NCI-H2171 treated with DMSO at 0.1 percent for 48 hours (cell line): ENCODE measurements at regions not wholly inside any gene's neighbourhood (a gene's known extent, or its start where the extent isn't known, plus 50 kb on each side); places are given as distances from the start of the nearest gene placed in this dataset.
A peak's percentile ranks its signal among the peaks of the same experiment; 100 is the strongest.
"Not testable (repeated sequence)": the region's sequence is repeated elsewhere in the genome, so short reads cannot be mapped to it uniquely, and the experiment has no call there.

Experiments used
- DNase-seq: peaks from one replicate; lab custom pipeline; 2025; lab: John Stamatoyannopoulos, UW

DNA sequence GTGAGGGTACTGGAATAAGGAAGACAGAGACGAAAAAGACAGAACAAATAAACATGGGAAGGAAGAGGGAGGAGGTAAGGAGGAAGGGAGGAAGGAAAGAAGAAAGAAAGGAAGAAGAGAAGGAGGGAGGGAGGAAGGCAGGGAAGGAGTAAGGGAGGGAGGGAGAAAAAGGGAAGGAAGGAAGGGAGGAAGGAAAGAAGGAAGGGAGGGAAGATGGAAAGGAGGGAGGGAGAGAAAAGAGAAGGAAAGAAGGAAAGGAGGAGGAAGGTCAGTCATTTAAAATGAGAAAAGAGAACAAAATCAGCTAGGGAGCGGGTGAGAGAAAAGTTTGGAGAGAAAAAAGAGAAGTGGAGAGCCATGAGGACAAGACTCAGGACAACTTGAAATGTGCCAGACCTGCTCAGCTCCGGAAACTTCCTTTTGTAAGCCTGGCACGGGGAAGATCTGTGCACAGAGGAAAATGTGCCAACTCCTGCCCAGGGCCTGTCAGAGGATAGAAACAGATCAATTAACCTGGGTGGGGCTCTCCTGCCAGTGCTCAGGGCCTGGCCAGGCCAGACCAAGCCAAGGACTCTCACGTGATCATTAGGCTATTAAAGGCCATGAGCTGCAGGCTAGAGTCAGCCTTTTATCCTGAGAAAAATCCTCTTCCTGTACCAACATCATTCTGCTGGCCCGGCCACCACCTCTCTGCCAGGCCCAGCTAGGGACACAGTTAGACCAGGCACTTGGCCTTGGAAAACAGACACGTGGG, 50.1 kb upstream of the BCL6 start:
- DNase-seq, result no peak

DNA sequence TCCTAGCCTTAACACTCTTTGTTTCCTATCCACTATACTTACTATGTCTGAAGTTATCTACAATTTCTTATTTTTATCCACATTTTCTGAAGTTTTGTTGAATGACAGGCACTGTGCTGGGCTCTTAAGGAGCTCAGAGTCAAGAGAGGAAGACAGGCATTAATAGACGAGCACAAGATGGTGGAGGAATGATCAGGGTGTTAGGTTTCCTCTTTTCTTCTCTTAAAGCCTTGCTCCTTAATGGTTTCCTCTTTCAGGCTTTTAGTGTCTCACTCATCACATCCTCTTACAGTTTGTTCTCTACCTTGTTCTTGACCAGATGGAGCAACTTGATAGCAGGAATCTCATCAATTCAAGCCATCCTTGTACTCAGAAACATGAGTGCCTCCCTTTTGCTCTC, 52.9 kb upstream of the BCL6 start:
- DNase-seq, result peak; percentile 3

- peak; percentile 8 for DNase-seq
These were observed 53.6 kb upstream of the BCL6 start for GRCh38 chr3:187798531-187799530.

- no peak for DNase-seq
These were observed 54.8 kb upstream of the BCL6 start for GRCh38 chr3:187799942-187800641.

- no peak for DNase-seq
These were observed 55.9 kb upstream of the BCL6 start for GRCh38 chr3:187801152-187801551.

GRCh38 chr3:187802203-187802927, 57.1 kb upstream of the BCL6 start:
- no peak for DNase-seq

DNA sequence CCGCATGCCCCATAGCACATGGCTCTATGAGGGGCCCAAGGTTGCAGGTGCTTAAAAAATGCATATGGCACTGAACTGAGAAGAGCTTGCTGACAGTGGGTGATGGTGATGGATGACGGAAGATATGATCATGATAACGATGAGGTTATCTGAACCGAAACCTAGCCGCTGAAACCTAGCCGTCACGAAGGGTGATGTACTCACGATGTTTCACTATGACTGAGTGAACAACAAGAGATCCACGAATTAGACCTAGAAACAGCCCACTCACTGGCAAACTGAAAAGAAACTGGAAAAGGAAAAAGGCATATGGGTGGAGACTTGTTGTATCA, 57.6 kb upstream of the BCL6 start:
- no peak for DNase-seq

GRCh38 chr3:187804120-187804744, 59.0 kb upstream of the BCL6 start:
- DNase-seq, result no peak

- no peak for DNase-seq
These were observed 59.5 kb upstream of the BCL6 start for GRCh38 chr3:187804745-187805121.

- no peak for DNase-seq
These were observed 60.5 kb upstream of the BCL6 start for GRCh38 chr3:187805774-187806173.

DNA sequence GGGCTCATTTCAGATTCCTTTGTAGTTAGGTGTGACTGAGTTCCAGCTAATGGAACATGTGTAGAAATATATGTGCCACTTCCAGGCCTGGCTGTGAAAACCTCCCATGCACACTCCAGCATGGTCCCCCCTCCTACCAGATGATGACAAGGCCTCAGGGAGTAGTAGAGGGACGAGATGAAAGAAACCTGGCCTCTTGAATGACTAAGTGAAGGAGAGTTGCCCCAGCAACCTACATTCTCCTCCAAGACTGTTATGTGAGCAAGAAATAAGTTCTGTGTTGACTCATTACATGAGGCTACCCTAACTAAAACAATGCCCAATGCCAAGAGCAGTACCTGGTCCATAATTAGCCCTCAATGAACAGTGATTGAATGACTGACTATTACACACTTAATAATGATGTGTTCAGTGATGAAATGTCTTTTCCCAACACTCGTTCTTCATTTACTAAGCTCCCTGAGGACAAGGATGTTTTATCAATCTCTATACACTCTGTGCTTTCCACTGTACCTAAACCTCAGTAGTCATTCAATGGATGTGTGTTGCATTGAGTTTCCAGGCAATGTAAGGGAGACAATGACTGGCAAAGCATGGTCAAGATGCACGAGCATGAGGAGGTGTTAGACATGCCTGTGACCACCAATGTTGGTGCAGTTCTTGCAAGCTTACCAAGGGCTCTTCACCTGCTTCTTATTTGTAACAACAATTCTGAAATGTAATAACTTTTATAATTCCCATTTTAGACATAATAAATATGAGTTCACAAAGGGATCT, 62.0 kb upstream of the BCL6 start:
- DNase-seq, result no peak

- DNase-seq, result no peak
These were observed 63.2 kb upstream of the BCL6 start for GRCh38 chr3:187808527-187808895.

GRCh38 chr3:187809612-187809991, 64.3 kb upstream of the BCL6 start:
- DNase-seq, result no peak

DNA sequence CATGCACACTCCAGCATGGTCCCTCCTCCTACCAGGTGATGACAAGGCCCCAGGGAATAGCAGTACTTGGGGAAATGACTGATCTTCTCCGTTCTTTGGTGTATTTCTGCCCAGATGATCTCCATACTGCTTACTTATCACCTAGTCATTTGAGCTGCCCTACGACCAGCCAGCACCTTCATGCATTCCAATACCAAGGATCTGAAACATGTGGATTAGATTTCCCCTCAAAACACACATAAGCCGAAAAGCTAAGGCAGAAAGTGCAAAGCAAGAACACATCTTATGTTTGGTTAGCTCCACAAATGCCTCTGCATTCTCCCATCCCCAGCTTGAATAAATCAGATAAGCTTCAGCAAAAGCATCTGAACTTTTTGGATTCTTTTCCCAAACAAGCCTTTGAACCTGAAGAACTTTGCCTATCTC, 64.8 kb upstream of the BCL6 start:
- DNase-seq, result no peak

DNA sequence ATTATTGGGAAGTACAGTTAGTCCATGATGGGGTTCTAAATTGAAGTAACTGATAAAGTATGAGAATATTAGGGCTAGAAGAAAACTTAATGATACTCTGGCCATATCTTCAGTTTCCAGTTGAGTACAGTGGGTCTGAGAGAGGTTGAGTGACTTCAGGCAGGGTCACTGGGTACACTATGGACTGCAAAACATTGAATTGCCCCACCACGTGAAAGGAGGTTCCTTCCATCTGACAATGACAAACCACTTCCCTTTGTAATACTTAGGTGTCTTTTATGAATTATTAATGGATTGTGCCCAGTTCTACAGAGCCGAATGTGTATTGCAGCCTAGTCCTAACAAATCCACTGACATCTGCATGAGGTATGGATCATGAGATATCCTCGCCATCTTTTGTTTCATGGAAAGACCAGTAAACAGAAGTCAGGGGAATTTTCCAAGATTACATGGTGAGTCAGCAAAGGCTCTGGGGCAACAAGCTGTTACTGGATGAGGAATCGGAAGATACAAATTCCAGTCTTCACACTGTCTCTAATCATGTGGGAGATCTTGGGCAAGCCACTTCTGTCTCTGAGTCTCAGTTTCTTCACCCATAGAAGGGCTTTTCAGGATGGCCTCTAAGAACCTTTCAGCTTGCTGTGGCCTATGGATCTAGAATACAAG, 66.5 kb upstream of the BCL6 start:
- DNase-seq, result no peak

DNA sequence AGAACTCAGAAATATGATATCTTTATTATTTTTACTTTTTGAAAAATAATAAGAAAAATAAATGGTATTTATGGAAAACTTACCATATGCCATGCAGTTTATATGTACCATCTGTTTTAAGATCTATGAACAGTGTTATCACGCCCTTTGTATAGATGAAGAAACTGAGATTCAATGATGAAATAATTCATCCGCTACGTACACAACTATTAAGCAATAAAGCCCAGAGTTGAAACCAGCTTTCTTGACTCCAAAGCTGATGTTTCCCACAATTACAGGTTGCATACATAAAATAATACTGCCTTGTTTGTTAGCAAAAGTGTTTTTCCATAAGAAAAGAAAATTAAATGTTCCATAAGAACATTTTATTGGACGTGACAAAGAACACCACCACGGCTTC, 67.2 kb upstream of the BCL6 start:
- no peak for DNase-seq

DNA sequence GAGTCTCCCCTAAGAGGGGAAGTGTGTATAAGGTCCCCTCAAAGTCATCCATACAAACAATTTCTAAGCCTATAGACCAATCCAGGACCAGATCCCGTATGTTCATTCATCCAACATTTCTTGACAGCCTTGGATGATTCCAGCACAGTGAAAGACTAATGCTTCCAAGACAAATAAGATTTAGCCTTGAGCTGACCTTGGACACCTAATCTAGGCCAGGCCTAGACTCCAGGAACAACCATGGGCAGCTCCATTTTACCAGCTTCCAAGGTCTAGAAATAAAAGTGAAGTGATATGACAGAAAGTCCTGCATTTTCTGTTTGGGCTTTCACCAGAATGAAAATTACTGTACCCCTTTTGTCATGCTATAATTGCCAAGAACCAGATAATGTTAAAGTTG, 67.9 kb upstream of the BCL6 start:
- no peak for DNase-seq

DNA sequence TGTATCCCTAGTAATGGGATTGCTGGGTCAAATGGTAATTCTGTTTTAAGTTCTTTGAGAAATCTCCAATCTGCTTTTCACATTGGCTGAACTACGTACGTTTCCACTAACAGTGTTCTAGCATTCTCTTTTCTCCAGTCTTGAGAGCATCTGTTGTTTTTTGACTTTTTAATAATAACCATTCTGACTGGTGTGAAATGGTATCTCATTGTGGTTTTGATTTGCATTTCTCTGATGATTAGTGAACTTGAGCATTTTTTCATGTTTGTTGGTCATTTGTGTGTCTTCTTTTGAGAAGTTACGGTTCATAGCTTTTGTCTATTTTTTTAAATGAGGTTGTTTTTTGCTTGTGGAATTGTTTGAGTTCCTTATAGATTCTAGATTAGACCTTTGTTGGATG, 72.5 kb upstream of the BCL6 start:
- not testable (repeated sequence) for DNase-seq

DNA sequence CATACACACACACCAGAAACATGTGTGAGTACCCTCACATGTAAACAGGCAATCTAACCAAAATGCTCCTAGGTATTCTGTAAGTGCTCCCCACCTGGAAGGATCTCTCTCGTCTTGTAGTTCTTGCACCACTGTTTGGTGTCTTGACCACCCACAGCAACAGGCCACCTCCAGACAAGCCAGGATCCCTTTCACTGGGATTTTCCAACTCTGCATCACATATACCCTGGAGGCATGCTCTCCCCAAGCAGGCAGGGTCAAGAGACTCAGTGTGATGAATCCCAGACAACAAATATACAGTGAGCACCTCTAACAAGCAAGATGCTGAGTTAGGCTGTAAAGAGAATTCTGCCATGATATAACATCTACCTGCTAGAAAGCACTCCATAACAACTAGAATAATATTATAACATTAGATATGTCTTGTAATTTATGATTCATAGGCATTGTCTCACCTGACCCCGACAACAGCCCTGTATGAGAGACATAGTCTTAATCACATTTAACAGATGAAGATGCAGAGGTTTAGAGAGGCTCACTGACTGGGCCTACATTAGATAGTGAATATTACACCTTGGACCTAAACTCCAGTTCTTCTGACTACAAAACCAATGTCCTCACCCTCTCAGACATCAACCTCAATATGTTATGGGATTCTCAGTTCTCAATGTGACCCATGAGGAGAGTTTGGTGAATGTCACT, 76.5 kb upstream of the BCL6 start:
- no peak for DNase-seq

DNA sequence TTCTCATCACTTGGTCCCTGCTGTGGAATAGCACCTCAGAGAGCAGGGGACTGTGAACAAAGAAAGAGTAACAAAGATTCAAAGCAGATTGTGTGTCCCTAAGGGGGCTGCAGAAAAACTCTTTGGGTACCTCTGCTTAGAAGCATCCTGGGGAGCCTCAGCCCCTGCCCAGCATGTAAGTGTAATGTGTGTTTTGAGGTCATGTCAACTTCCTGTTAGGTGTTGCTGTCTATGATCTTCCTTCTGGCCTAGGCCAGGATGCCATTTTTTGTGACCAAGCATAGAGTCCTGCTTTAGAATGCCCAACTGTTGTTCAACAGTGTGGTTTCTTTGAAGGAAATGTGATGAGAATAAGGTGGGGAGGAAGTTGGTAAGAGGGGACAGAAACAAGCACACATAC, 77.1 kb upstream of the BCL6 start:
- DNase-seq, result no peak
